ENCODE measurements at regions not wholly inside any gene's neighbourhood (a gene's known extent, or its start where the extent isn't known, plus 50 kb on each side); places are given as distances from the start of the nearest gene placed in this dataset.

GRCh38 chr1:37250371-37250770 is 216.1 kb upstream of the GRIK3 start:
- TF ChIP-seq CTCF (IDR thresholded peaks at IDR 0.05) (no peak), POLR2A (IDR thresholded peaks at IDR 0.05) (no peak)

All from testis (tissue), 2 donors.